Endothelial cell of umbilical vein (primary cell): ENCODE measurements at regions not wholly inside any gene's neighbourhood (a gene's known extent, or its start where the extent isn't known, plus 50 kb on each side); places are given as distances from the start of the nearest gene placed in this dataset.

Experiments used
- BruUV-seq: library from RNA; stranded (reverse); fragments of 400-500 nt; replicated peaks from 2 replicates; lab custom pipeline; 2021; lab: Mats Ljungman, UMichigan
- CTCF ChIA-PET: fragments of 300-600, 350-600 bp; sonication (Branson Sonifier 250); formaldehyde crosslinking; loops from one replicate; lab custom pipeline; 2021; ENCODE audit warnings: antibody characterized with exemption, inconsistent platforms; lab: Charles Lee
- POLR2A ChIA-PET: fragments of 300-600, 350-600 bp; sonication (Branson Sonifier 250); formaldehyde crosslinking; loops from one replicate; lab custom pipeline; 2021; ENCODE audit warnings: antibody characterized with exemption, inconsistent platforms; lab: Charles Lee
- DNase-seq: peaks from one replicate; pipeline ENCODE4 v3.0.0-alpha.2; 2011; ENCODE audit warnings: low read depth, low spot score
- FAIRE-seq: peaks from 2 replicates; lab custom pipeline; 2011; peaks lifted over from hg19 to GRCh38; lab: Jason Lieb, UNC
- H2AFZ ChIP-seq: 2 replicates; pipeline ENCODE4 v1.6.0; 2012; ENCODE audit warnings: low read depth, low read length, control low read depth, inconsistent platforms
- H3K27ac ChIP-seq: 2 replicates; pipeline ENCODE4 v1.5.1; 2011; ENCODE audit warnings: low read depth, mild to moderate bottlenecking, control low read depth, low read length, moderate library complexity; ENCODE audit not compliant: insufficient read depth
- H3K27me3 ChIP-seq, 2 experiments: 2 replicates each; pipeline versions ENCODE4 v1.6.0 to v1.6.1; 2011; ENCODE audit warnings: low read length in 2 of 2, mixed read lengths in 1 of 2; ENCODE audit not compliant: control insufficient read depth in 2 of 2, insufficient read depth in 2 of 2
- H3K36me3 ChIP-seq, 2 experiments: 2 replicates in 1 of 2; 3 replicates in 1 of 2; pipeline ENCODE4 v1.5.1; 2011; ENCODE audit warnings: low read length in 2 of 2, mild to moderate bottlenecking in 1 of 2, moderate library complexity in 1 of 2; ENCODE audit not compliant: control insufficient read depth in 2 of 2, insufficient read depth in 2 of 2; ENCODE audit errors: extremely low read depth in 1 of 2
- H3K4me1 ChIP-seq: 3 replicates; pipeline ENCODE4 v1.5.1; 2011; ENCODE audit warnings: mild to moderate bottlenecking, low read length; ENCODE audit not compliant: control insufficient read depth, insufficient read depth; ENCODE audit errors: extremely low read depth
- H3K4me2 ChIP-seq: 2 replicates; pipeline ENCODE4 v1.6.1; 2011; ENCODE audit warnings: low read length, control low read depth, mixed read lengths; ENCODE audit not compliant: insufficient read depth
- H3K4me3 ChIP-seq, 3 experiments: fragments of 200-600 bp in 1 of 3; sonication (generic), shearing (Covaris generic) in 1 of 3; replicated peaks in 1 of 3; 2 replicates each; pipeline ENCODE4 v1.5.1; 2011 to 2016; ENCODE audit warnings: control low read depth in 3 of 3, low read length in 3 of 3, mild to moderate bottlenecking in 2 of 3, inconsistent platforms in 1 of 3, low read depth in 1 of 3, moderate library complexity in 1 of 3; ENCODE audit not compliant: insufficient read depth in 1 of 3
- H3K79me2 ChIP-seq: 2 replicates; pipeline ENCODE4 v1.6.0; 2012; ENCODE audit warnings: low read length, inconsistent platforms; ENCODE audit not compliant: control insufficient read depth, insufficient read depth
- H3K9ac ChIP-seq: replicated peaks from 2 replicates; pipeline ENCODE3; 2011; ENCODE audit warnings: low read length, control low read depth; ENCODE audit not compliant: insufficient read depth; ENCODE audit errors: extremely low read depth
- H3K9me1 ChIP-seq: replicated peaks from 3 replicates; pipeline ENCODE4 v1.6.0; 2011; ENCODE audit warnings: mild to moderate bottlenecking, low read length; ENCODE audit not compliant: control insufficient read depth, insufficient read depth; ENCODE audit errors: extremely low read depth
- H3K9me3 ChIP-seq: replicated peaks from 2 replicates; pipeline ENCODE4 v1.5.1; 2012; ENCODE audit warnings: low read length, inconsistent platforms; ENCODE audit not compliant: control insufficient read depth, insufficient read depth
- H4K20me1 ChIP-seq: replicated peaks from 2 replicates; pipeline ENCODE3; 2011; ENCODE audit warnings: mild to moderate bottlenecking, low read length; ENCODE audit not compliant: control insufficient read depth, insufficient read depth; ENCODE audit errors: extremely low read depth
- CTCF ChIP-seq, 2 donors: IDR thresholded peaks; 1 replicate in 1 of 2; 2 replicates in 1 of 2; pipeline ENCODE4 v1.5.1; 2011; ENCODE audit warnings: low read length in 2 of 2, mild to moderate bottlenecking in 2 of 2, moderate library complexity in 2 of 2, control low read depth in 1 of 2, inconsistent platforms in 1 of 2, low read depth in 1 of 2; ENCODE audit not compliant: insufficient read depth in 1 of 2; ENCODE audit errors: extremely low read depth in 1 of 2
- EZH2 ChIP-seq: IDR thresholded peaks from 2 replicates; pipeline ENCODE4 v1.6.1; 2012; ENCODE audit warnings: borderline replicate concordance, low read depth, mild to moderate bottlenecking, moderate library complexity, low read length, inconsistent platforms; ENCODE audit not compliant: severe bottlenecking
- FOS ChIP-seq: IDR thresholded peaks from 2 replicates; pipeline ENCODE4 v1.6.1; 2011; ENCODE audit warnings: mild to moderate bottlenecking, low read length, moderate library complexity, borderline replicate concordance; ENCODE audit not compliant: insufficient read depth
- GATA2 ChIP-seq: IDR thresholded peaks from 2 replicates; pipeline ENCODE4 v1.7.0; 2011; ENCODE audit warnings: low read depth, mild to moderate bottlenecking, moderate library complexity, mixed read lengths, low read length; ENCODE audit not compliant: insufficient read length, insufficient read depth
- JUN ChIP-seq: IDR thresholded peaks from 2 replicates; pipeline ENCODE4 v1.6.1; 2011; ENCODE audit warnings: borderline replicate concordance, low read depth; ENCODE audit not compliant: insufficient read length, insufficient read depth
- POLR2A ChIP-seq: IDR thresholded peaks from 2 replicates; pipeline ENCODE4 v1.6.1; 2012; ENCODE audit warnings: low read depth, mild to moderate bottlenecking, control low read depth, low read length
- POLR2AphosphoS5 ChIP-seq: IDR thresholded peaks from 2 replicates; pipeline ENCODE4 v1.6.1; 2012; ENCODE audit warnings: low read depth, mild to moderate bottlenecking, control low read depth, low read length, moderate library complexity; ENCODE audit not compliant: insufficient read depth
- dilution Hi-C: fragments of 300-500 bp; cut with MboI; formaldehyde crosslinking; loops from one replicate; pipeline ENCODE4 v1.15.0; 2019; ENCODE audit warnings: low sequenced_read_pairs; ENCODE audit not compliant: extremely low pct_ligation_motif_present
- intact Hi-C: fragments of 100-400 bp; cut with micrococcal nuclease; formaldehyde crosslinking; loops from one replicate; pipeline ENCODE4 v1.10.0; 2022

GRCh38 chr3:144840866-144841265 lies 869.2 kb downstream of the DIPK2A start:
- DNase-seq (peak; percentile 51), FAIRE-seq (peak; percentile 56)
- H3K4me3 ChIP-seq, result no peak overlapping the region
- TF ChIP-seq POLR2AphosphoS5 (no peak), EZH2 (no peak), JUN (no peak), FOS (peak; percentile 61), POLR2A (no peak), CTCF (IDR thresholded peaks at IDR 0.05; ENCODE audit: extremely low read depth in 1 of 2, insufficient read depth in 1 of 2, low read depth in 1 of 2, low read length in 2 of 2) (no peak), GATA2 (peak; percentile 70)
- dilution Hi-C loops (no loop called here), intact Hi-C loops (loop anchor here (2.0 kb wide), 1 partner anchor 70 kb away; no protein-coding TSS in a partner anchor)
- H3K79me2 ChIP-seq, result no peaks in the 10 kb centered on the region
- H3K27ac ChIP-seq, result peak overlapping the region; percentile 40
- BruUV-seq, result no TSS peak
- peak overlapping the region; percentile 51 for H2AFZ ChIP-seq
- CTCF ChIA-PET, result interaction anchor here (0.8 to 1.3 kb wide), 5 partner anchors 9 to 927 kb away, joined by 3 to 4 read pairs (median 3); no protein-coding TSS in a partner anchor
- peaks cover 18% of the 10 kb centered on the region for H3K4me1 ChIP-seq
- no peak overlapping the region for H3K9ac ChIP-seq
- H3K9me1 ChIP-seq, result no peaks in the 10 kb centered on the region
- POLR2A ChIA-PET, result no interaction called here
- H4K20me1 ChIP-seq, result no peaks in the 10 kb centered on the region
- H3K4me2 ChIP-seq, result peak overlapping the region; percentile 53
- H3K9me3 ChIP-seq, result no peaks in the 10 kb centered on the region
- no peaks in the 10 kb centered on the region for H3K27me3 ChIP-seq
- no peaks in the 10 kb centered on the region for H3K36me3 ChIP-seq
